Psoas muscle (tissue), 7 donors: ENCODE measurements at regions not wholly inside any gene's neighbourhood (a gene's known extent, or its start where the extent isn't known, plus 50 kb on each side); places are given as distances from the start of the nearest gene placed in this dataset.

Source experiments
- ATAC-seq, 4 donors: fragments of 200-7000 bp; cut with Tn5 transposase; one replicate each; pipeline ENCODE4 v1.9.1; 2020; ENCODE audit warnings: moderate library complexity in 3 of 4, mild to moderate bottlenecking in 2 of 4
- DNase-seq, 2 donors: peaks; one replicate each; pipeline ENCODE4 v3.0.0-alpha.2; 2020
- H3K27ac ChIP-seq: fragments of 200-600 bp; one replicate; pipeline ENCODE4 v1.8.0; 2022
- H3K27me3 ChIP-seq, 3 donors: fragments of 200-600 bp in 1 of 3; one replicate each; pipeline versions ENCODE4 v1.6.1 to v1.8.0; 2013 to 2022; ENCODE audit warnings: low read length in 2 of 3, mild to moderate bottlenecking in 2 of 3, moderate library complexity in 1 of 3; ENCODE audit not compliant: insufficient read depth in 3 of 3
- H3K36me3 ChIP-seq, 2 donors: fragments of 200-600 bp in 1 of 2; one replicate each; pipeline versions ENCODE4 v1.6.1 to v1.8.0; 2013 to 2022; ENCODE audit warnings: low read depth in 1 of 2, mild to moderate bottlenecking in 1 of 2, moderate library complexity in 1 of 2; ENCODE audit not compliant: insufficient read depth in 1 of 2
- H3K4me1 ChIP-seq: fragments of 200-600 bp; one replicate; pipeline ENCODE4 v1.8.0; 2022
- H3K4me3 ChIP-seq: fragments of 200-600 bp; one replicate; pipeline ENCODE4 v1.8.0; 2022; ENCODE audit warnings: mild to moderate bottlenecking
- H3K9me3 ChIP-seq: fragments of 200-600 bp; one replicate; pipeline ENCODE4 v1.8.0; 2022
- CTCF ChIP-seq: fragments of 200-600 bp; IDR thresholded peaks from one replicate; pipeline ENCODE4 v1.8.0; 2022; ENCODE audit warnings: antibody characterized with exemption
- WGBS, 3 donors: extraction: QIAGEN DNeasy Blood & Tissue Kit; methylation state at CpG; one replicate each; pipeline versions ENCODE4 v1.1.6 to v1.1.7; 2013; 5-methylcytosine and 5-hydroxymethylcytosine counted together
- intact Hi-C, 2 donors: fragments of 100-400 bp; cut with DNase I; formaldehyde crosslinking; loops; one replicate each; pipeline versions ENCODE4 v1.11.0 to v1.14.2; 2022
- donor health status: healthy with polysubstance abuse.
- donor health status: DM: no; HTN: no; CAD: no; lungs with moderate emphysema.
- donor health status: Bipolar disorder and iron deficiency.
- donor health status: healthy.
- donor health status: DM: yes; HTN: yes; CAD: no.
- donor health status: DM: no; HTN: no; CAD: no.
- donor health status: DM: yes; HTN: yes; CAD: no.

- Histone ChIP-seq H3K27me3 (no peaks in the 10 kb centered on the region), H3K4me3 (no peak overlapping the region), H3K9me3 (peaks cover 6% of the 10 kb centered on the region), H3K27ac (no peak overlapping the region), H3K36me3 (no peaks in the 10 kb centered on the region), H3K4me1 (peaks cover 14% of the 10 kb centered on the region)
- WGBS, 3 donors = 90 to 95% (median 91%) methylated on average over 5 of the region's 5 CpGs
- intact Hi-C loops = no loop called here
- TF ChIP-seq CTCF = no peak
- ATAC-seq = no peak
- no peak for DNase-seq
Measured at GRCh38 chr6:4300917-4301316, 165.5 kb upstream of the ECI2 start.

- WGBS, 3 donors = 83 to 91% (median 85%) methylated on average over 4 of the region's 4 CpGs
- no peaks in the 10 kb centered on the region for H3K36me3 ChIP-seq
Measured at GRCh38 chr6:4299476-4299875, 164.1 kb upstream of the ECI2 start.

GRCh38 chr6:4297348-4297747 lies 162.0 kb upstream of the ECI2 start:
- intact Hi-C loops = no loop called here
- 92 to 95% (median 94%) methylated on average over 7 of the region's 7 CpGs for WGBS, 3 donors
- H3K27me3 ChIP-seq = no peaks in the 10 kb centered on the region
- no peaks in the 10 kb centered on the region for H3K36me3 ChIP-seq
- no peak for TF ChIP-seq CTCF
- H3K4me3 ChIP-seq = no peak overlapping the region
- peaks cover 6% of the 10 kb centered on the region for H3K9me3 ChIP-seq
- DNase-seq (no peak), ATAC-seq (no peak)
- peaks cover 10% of the 10 kb centered on the region for H3K4me1 ChIP-seq
- no peak overlapping the region for H3K27ac ChIP-seq

More at GRCh38 chr6:4299476-4299875, 164.1 kb upstream of the ECI2 start:
- TF ChIP-seq CTCF = no peak
- ATAC-seq (peak in 2 of 4 donors; percentile 68 to 77), DNase-seq (no peak)
- Histone ChIP-seq H3K27me3 (no peaks in the 10 kb centered on the region), H3K4me1 (peaks cover 14% of the 10 kb centered on the region), H3K27ac (no peak overlapping the region), H3K4me3 (no peak overlapping the region), H3K9me3 (peaks cover 6% of the 10 kb centered on the region)
- intact Hi-C loops = no loop called here

- peaks cover 2% of the 10 kb centered on the region for H3K4me1 ChIP-seq
- peaks cover 6% of the 10 kb centered on the region for H3K9me3 ChIP-seq
- no peak overlapping the region for H3K4me3 ChIP-seq
- no peaks in the 10 kb centered on the region for H3K27me3 ChIP-seq
- no peak overlapping the region for H3K27ac ChIP-seq
- intact Hi-C loops = no loop called here
- 84 to 86% (median 85%) methylated on average over 3 of the region's 3 CpGs for WGBS, 3 donors
- H3K36me3 ChIP-seq = no peaks in the 10 kb centered on the region
- ATAC-seq (no peak), DNase-seq (no peak)
- no peak for TF ChIP-seq CTCF
Measured at GRCh38 chr6:4296552-4296951, 161.2 kb upstream of the ECI2 start.

- peaks cover 6% of the 10 kb centered on the region for H3K9me3 ChIP-seq
- no peaks in the 10 kb centered on the region for H3K4me1 ChIP-seq
- no peak overlapping the region for H3K4me3 ChIP-seq
- no peaks in the 10 kb centered on the region for H3K36me3 ChIP-seq
- DNase-seq = no peak
- no peak for TF ChIP-seq CTCF
- no peak overlapping the region for H3K27ac ChIP-seq
- ATAC-seq = no peak
- intact Hi-C loops = no loop called here
- H3K27me3 ChIP-seq = no peaks in the 10 kb centered on the region
- WGBS, 3 donors = 73 to 82% (median 79%) methylated on average over 2 of the region's 2 CpGs
Measured at GRCh38 chr6:4295783-4296155, 160.4 kb upstream of the ECI2 start.
